Activated CD8-positive, alpha-beta memory T cell treated with anti-CD3 and anti-CD28 coated beads for 36 hours (primary cell): ENCODE measurements at regions not wholly inside any gene's neighbourhood (a gene's known extent, or its start where the extent isn't known, plus 50 kb on each side); places are given as distances from the start of the nearest gene placed in this dataset.

Source experiments
- CTCF ChIA-PET: fragments of 350-600 bp; sonication (Branson Sonifier 250); formaldehyde crosslinking; loops from one replicate; lab custom pipeline; 2021; ENCODE audit warnings: antibody characterized with exemption; lab: Charles Lee
- POLR2A ChIA-PET: fragments of 350-600 bp; sonication (Branson Sonifier 250); formaldehyde crosslinking; loops from one replicate; lab custom pipeline; 2021; ENCODE audit warnings: antibody characterized with exemption; lab: Charles Lee

GRCh38 chr6:134609716-134610261, 291.9 kb upstream of the SGK1 start:
- ChIA-PET CTCF (interaction anchor here (1.0 kb wide), 1 partner anchor 31 kb away, joined by 3 read pairs; no protein-coding TSS in a partner anchor), POLR2A (no interaction called here)

DNA sequence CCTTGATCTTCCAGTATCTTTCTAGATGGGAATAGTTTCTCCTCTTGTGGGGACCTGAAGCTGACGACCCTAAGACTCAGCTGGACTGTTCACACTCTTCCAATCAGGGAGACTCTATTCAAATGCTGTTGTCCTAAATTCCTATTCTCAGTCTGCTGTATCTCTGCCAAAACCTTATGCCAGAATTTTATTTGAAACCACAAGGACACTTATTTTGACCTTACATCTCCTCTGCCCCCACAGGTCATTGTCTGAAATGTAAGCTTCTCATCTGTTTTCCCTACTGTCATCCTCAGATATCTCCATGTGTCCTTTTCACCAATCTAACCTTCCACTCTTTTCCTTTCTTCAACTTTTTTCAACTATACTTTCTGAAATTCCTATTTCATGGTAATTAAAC, 289.5 kb upstream of the SGK1 start:
- ChIA-PET CTCF (no interaction called here), POLR2A (no interaction called here)

GRCh38 chr6:134605034-134605433, 287.1 kb upstream of the SGK1 start:
- ChIA-PET POLR2A (no interaction called here), CTCF (no interaction called here)

DNA sequence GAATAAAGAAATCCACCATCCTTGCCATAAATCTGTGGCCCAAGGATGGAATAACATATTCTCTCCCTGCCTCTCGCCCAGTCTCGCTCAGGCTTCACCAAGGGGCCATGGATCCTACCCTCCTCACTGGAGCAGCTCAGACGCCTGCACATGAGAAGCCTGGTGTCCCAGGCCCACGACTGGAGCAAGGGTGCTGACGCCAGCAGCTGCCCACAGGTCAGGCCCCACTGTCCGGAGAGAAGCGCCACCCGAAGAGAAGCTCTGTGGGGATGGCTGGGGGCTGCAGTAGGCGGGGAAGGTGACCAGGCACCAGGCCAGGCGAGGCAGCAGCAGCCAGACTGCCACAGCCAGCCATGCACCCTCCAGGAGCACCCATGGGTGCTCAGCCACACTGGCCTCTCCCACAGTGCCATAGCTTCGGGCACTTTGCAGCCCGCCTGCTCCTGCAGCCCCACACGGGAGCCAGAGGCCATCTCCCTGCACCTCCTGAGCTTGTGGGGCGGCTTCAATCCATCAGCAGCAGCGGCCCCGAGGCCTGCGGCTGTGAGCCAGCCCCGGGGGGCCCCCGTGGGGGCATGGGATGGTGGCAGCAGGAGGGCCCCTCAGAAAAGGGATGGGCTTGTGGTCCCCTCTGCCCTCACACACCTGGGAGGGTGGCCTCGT, 286.2 kb upstream of the SGK1 start:
- CTCF ChIA-PET, result no interaction called here
- POLR2A ChIA-PET, result no interaction called here

DNA sequence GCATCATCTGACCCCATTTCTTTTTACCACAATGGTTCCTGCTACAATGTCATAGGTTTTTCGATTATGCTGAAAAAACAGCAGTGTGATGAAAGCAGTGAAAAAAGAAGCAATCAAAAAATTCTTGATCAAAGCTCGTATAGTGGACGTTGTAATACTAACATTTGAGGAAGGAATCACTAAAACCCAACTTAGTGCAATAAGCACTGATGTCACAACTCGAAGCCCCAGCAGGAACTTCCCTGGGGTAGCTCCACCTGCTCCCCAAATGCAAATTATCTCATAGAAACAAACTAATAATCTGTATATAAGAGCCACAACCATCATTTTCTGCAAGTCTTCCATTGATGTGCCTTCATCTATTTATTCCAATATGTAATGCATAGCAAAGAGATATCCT, 285.6 kb upstream of the SGK1 start:
- POLR2A ChIA-PET, result no interaction called here
- CTCF ChIA-PET, result no interaction called here

DNA sequence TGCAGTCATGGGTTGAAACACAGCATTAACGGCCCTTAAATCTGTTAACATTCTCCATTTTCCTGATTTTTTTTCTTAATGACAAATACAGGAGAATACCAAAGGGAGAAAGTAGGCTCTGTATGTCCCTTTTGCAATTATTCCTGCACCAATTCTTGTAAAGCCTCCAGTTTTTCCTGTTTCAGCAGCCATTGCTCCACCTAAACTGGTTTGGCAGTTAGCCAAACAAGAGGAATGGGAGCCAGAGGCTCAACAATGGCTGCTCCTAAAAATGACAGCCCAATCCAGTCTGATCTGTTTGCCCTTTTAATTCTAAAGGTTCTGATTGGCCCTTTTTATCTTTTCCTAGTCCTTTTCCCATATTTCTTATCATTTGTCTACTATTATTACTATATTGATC, 284.2 kb upstream of the SGK1 start:
- ChIA-PET POLR2A (no interaction called here), CTCF (no interaction called here)

- POLR2A ChIA-PET, result no interaction called here
- CTCF ChIA-PET, result no interaction called here
Measured at GRCh38 chr6:134600671-134601070, 282.8 kb upstream of the SGK1 start.

- ChIA-PET CTCF (no interaction called here), POLR2A (no interaction called here)
Measured at GRCh38 chr6:134599079-134599478, 281.2 kb upstream of the SGK1 start.

GRCh38 chr6:134596191-134596590, 278.3 kb upstream of the SGK1 start:
- CTCF ChIA-PET, result interaction anchor here (1.3 kb wide), 1 partner anchor 18 kb away, joined by 3 read pairs; no protein-coding TSS in a partner anchor

DNA sequence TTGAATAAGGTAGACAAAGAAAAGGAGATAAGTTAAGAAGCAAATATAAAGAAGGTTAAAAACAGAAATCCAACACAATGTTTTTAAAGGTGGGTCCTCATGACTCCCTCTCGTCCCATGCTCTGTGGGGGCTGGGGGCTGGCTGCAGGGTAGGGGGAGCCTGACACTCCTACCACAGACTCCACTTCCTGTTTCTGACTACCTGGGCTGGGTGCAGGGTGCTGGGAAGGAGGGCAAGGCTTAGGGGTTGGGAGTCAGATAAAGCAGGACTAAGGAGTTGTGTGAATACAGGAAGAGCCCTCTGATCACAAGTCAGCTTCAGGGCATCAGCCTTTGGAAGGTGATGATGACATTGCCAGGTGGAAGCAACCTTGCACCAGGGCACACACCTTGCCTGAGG, 277.0 kb upstream of the SGK1 start:
- ChIA-PET CTCF (no interaction called here), POLR2A (no interaction called here)

More at GRCh38 chr6:134596191-134596590, 278.3 kb upstream of the SGK1 start:
- POLR2A ChIA-PET, result no interaction called here

DNA sequence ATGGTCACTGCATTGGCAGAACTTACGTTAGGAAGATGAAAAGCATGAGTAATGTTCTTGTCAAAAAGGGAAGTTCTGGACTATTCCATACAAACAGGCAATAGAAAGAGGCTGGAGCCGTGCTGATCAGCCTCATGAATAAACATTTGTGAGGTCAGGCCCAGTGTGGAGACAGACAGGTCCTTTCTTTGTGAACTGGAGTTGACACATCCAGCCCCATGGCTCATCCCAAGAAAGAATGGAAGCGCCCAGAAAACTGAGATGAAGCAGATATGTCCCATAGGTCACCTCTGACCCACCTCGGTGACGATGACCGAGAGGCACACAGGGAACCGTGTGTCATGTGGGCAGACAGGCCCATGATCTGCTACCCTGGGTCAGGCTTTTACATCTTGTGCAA, 276.0 kb upstream of the SGK1 start:
- ChIA-PET CTCF (no interaction called here), POLR2A (no interaction called here)

- CTCF ChIA-PET, result interaction anchor here (0.6 kb wide), 1 partner anchor 409 kb away, joined by 3 read pairs; no protein-coding TSS in a partner anchor
- POLR2A ChIA-PET, result no interaction called here
Measured at GRCh38 chr6:134593442-134593841, 275.5 kb upstream of the SGK1 start.

DNA sequence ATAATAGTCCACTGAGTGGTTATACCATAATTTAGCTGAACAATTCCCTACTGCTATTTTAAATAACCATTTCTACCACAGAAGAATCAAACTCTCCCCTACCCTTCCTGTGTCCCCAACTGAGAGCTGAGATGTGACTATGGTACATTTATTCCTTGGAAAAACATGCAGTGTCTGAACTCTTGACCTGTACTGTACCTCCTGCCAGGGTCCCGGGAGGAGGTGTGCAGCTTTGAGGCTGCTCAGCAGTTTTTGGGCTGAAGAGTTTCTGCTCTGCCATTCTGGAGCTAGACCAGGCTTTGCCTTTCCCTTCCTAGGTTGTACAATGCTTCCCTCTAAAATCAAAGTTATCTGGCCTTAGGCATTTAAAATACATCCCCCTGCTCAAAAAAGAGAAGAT, 275.1 kb upstream of the SGK1 start:
- CTCF ChIA-PET, result interaction anchor here (0.6 kb wide), 1 partner anchor 409 kb away, joined by 3 read pairs; no protein-coding TSS in a partner anchor
- POLR2A ChIA-PET, result no interaction called here

- ChIA-PET CTCF (no interaction called here), POLR2A (no interaction called here)
Measured at GRCh38 chr6:134590449-134590848, 272.5 kb upstream of the SGK1 start.

- ChIA-PET CTCF (no interaction called here), POLR2A (no interaction called here)
Measured at GRCh38 chr6:134590004-134590403, 272.1 kb upstream of the SGK1 start.

DNA sequence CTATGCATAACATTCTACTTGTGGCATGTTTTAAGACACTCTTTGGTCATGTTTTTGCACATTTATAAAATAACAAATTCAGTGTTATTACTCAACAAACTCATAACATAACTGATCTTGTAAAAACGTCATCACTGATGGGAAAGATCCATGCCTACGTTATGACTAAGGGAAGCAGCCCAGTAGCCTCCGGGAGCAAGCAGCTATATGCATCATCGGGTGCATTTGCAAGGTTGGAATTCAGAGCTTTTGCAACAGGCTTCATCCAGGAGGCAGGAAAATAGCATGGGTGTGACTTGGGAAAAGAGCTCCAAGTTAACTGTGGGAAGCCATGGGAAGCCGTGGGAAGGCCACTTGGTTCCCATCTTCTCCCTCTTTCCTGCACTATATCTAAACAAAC, 271.6 kb upstream of the SGK1 start:
- POLR2A ChIA-PET, result no interaction called here
- CTCF ChIA-PET, result no interaction called here

DNA sequence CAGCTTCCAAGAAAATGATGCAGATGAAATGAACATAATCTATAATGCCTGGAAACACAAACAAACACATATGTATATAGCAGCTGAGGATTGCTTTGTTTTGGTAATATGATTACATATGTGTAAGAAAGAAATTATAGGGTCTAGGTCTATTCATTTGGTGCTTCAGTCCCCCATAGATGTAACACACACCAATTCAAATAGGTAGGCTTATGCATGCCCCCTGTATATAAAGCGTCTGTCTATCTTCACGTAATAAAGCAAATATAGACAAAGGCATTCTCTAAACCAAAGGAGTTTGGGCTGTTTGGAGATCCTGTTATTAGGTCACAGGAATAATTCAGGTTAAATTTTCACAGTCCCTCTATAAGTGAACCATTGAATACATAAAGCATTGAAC, 270.4 kb upstream of the SGK1 start:
- CTCF ChIA-PET, result no interaction called here

DNA sequence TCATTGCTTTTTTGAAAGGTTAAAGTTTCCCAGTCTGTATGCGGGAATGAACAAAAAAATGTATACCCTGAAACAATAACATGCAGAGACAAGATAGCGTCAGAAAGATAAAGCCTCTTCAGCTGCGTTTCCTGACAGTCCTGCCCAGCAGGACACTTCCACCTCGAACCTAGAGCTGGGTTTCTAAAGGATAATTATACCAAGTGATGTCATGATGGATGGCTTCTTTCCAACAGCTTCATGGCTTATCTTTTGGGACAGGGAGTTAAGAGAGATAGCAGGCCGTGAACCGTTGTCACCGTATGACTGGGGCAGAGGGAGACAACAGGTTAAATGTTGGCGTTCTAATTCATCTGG, 267.6 kb upstream of the SGK1 start:
- CTCF ChIA-PET, result interaction anchor here (1.2 kb wide), 1 partner anchor 429 kb away, joined by 3 read pairs; no protein-coding TSS in a partner anchor
- POLR2A ChIA-PET, result no interaction called here

More for the DNA sequence above, 270.4 kb upstream of the SGK1 start:
- POLR2A ChIA-PET, result no interaction called here

GRCh38 chr6:134584847-134585516, 267.1 kb upstream of the SGK1 start:
- CTCF ChIA-PET, result interaction anchor here (1.2 kb wide), 1 partner anchor 428 kb away, joined by 3 read pairs; no protein-coding TSS in a partner anchor
- POLR2A ChIA-PET, result no interaction called here

- CTCF ChIA-PET, result no interaction called here
- POLR2A ChIA-PET, result no interaction called here
Measured at GRCh38 chr6:134577998-134578397, 260.1 kb upstream of the SGK1 start.

DNA sequence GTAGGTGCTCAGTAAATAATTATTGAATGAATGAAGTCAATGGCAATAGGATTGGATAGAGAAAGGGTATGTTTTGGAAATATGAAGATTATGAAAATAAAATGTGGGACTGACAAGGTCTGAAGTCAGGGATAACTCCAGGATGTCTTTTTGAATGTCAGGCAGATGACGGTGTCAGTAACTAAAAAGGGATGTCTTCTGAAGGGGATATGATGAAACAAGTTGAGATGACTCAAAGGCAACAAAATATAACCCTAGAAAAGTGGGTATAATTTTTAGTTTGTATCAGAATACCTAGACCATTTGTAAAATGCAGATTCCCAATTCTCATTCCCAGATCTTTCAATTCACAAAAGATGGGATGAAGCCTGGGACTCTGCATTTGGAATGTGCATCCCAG, 257.3 kb upstream of the SGK1 start:
- POLR2A ChIA-PET, result no interaction called here
- CTCF ChIA-PET, result no interaction called here
